Dedifferentiated amniotic fluid mesenchymal stem cell (primary cell): ENCODE measurements at regions not wholly inside any gene's neighbourhood (a gene's known extent, or its start where the extent isn't known, plus 50 kb on each side); places are given as distances from the start of the nearest gene placed in this dataset.

Source experiments
- DNase-seq: peaks from one replicate; pipeline ENCODE4 v3.0.0-alpha.2; 2016; ENCODE audit errors: extremely low spot score

DNA sequence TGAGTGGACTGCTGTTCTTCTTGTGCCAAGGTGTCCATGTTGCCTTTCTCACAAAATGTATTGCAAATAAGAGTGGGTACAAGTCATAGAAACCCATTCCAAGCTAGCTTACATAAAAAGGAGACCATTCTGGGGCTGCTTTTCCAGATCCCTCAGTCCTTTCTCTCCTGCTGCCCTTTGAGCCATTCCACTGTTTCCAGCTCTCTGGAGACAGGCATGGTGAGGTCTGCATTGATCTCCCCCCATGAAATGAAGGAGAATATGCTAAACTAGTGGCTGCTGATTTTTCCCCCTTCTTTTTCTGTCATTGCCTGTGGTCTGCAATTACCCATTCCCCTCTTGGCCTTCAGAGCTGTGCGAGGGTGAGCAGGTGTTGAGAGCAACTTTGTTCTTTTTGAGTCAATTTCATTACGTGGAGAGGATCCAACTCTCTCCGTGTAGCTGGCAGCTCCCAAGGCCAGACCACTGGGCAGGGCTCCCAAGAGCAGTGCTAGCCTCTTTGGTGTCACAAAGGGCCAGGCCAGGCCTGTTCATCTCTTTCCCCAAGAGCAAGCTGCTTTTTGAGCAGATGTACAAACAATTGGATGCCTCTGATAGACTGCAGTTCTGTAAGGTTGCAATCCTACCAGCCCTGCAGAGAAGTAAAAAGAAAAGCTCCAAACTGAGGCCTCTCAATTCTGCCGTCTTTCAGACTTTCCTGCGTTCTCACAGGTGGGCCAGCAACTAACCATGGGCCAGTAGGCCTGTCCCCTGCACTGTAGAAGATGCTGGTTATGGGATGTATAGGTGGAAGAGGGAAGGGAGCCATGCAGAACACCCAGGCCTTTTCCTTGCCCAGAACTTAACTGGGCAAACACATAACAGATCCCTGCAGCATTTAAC lies 96.1 kb upstream of the ARMC2 start:
- no peak for DNase-seq

DNA sequence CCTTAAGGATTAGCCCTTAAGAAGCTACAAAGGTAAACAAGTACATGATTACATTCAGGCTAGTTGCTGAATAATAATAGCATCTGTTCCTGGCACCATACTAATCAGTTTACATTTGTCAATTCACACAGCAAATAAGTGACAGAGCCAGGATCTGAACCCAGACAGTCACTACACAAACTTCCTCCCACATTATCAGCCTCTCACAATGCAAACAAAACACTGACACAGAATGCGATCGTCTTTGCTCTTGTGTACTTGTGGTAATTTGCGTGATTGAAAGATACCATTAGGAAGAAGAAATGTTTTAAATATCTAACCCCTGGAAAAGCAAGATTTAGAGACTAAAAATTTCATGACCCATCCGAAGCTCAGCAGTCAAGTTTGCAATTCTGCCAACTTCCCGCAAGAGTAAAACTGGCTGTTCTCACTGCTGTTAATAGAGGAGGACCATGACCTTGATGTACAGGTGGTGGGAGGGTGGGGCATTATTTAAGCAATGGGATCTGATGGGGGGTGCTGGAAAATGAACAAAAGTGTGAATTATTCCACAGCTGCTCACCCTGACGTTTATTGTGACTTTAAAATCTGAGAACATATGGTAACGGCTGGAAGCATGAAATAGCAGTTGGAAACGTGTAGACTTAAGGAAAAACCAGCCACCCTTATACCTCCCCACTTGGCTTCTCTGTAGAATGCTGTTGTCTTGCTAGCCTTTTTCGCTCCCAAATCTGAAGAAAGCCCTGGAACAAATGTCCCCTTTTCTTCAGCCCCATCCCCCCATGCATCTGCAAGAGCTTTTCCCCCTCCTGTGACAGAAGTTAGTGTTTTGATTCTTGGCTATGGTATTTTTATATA lies 95.3 kb upstream of the ARMC2 start:
- DNase-seq, result no peak

DNA sequence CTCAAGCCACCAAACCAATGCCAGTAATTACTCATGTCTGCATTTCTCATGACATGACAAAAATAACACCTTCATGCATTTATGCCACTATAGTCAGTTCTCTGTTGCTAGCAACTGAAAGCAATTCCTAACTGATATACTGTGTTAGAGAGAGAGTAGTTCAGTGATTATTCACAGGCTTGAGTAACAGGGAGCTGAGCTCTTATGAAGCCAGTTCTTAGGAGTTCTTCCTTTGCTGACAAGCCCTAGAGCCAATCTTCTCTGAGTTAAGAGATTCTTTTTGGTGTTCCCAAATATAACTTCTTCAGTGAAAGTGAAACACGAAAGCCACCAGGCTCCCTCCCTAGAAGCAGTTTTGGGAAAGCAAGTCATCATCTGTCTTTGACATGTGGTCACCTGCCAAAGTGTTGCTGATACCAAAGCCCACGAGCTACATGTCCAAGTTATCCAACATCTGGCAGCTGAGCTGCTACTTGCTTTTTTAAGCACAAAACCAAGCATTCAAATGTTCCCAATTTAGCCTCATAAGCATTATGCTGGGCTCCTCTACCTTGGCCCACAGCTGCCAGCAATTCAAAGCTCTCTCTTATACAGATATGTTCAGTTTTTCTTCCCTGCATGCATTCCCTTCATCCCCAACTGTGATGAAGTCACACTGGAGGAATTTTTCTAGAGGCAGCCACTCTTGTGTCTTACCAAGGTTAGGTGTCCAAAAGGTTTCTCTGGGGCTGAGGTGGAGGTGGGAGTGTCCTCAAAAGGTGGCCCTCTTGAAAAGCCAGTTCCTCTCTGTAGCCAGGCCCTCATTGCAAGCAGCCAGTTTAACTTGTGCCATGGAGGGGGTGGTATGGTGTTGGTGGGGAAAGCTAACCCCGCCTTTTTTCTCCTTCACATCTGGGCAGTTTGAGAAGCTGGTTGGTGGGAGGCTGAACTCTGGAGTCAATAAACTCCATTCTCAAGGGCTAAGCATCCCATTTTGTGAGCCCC lies 92.7 kb upstream of the ARMC2 start:
- DNase-seq, result no peak

DNA sequence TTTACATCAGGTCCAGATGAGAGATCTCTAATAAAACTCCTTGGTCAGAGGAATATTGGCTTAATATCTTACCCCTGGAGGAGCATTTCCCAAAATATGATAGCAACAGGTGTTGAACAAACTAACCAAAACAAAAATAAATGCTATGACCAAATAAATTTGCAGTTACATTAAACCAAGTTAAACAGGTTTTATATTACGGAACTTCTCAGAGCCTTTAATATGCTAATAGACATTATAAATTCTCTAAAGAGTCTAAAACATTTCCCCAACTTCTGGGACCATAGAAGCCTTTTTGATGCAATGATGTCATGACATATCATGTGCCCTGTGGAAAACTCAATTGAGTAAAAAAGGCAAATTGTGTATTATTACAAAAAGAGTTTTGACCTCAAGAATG lies 90.9 kb upstream of the ARMC2 start:
- DNase-seq, result no peak

DNA sequence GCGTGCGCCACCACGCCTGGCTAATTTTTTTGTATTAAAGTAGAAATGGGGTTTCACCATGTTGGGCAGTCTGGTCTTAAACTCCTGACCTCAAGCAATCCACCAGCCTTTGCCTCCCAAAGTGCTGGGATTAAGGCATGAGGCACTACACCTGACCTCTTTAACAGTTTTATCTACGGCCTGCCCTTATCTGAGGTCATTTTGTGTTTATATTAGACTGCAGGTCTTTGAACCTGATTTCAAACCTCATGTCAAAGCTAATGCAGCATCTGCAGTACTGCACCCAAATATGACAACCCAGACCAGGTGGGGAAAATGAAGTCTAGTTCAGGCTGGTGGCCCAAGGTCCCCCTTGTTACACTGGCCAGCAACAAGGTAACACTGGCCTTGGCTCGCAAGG lies 89.3 kb upstream of the ARMC2 start:
- no peak for DNase-seq

DNA sequence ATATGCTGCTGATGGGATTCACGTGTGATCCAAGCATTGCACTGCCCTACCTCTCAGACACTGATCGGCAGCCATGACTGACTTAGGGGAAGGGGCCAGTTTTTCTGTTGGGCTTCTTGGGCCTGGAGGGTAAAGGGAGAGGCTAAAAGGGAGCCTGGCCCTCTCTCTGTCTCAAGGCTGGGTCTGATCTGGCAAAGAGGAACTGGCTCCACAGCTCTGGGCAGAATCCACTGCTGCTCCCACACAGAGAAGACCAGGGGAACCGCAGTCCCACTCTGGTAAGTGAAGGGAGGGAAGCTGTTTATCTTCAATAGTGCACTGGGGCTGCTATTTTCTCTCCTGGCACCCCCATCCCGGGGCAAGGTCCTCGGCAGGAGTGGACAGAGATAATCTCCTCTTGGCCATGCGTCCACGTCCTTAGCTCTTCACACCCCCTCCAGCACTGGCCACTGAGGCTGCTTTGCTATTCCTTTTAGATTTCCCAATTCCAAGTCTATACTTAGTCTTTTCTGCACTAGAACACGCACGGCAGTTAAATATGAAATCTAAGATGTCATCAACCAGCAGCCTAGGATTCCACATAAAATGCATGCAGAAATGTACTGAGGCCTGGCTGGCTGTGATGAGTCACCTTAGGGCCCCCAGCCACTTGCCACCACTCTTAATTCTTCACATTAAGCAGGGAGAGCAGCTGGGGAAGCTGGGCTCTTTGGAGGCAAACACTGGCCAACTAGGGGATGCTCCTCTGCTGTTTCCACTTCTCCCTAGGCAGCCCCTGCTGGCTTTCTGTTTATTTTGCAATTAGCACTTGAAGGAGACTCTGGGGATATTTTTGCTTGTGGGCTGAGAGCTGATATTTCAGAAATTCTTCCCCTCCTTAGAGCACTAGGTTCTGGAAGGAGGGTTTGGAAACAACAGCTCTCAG lies 87.8 kb upstream of the ARMC2 start:
- DNase-seq, result no peak

DNA sequence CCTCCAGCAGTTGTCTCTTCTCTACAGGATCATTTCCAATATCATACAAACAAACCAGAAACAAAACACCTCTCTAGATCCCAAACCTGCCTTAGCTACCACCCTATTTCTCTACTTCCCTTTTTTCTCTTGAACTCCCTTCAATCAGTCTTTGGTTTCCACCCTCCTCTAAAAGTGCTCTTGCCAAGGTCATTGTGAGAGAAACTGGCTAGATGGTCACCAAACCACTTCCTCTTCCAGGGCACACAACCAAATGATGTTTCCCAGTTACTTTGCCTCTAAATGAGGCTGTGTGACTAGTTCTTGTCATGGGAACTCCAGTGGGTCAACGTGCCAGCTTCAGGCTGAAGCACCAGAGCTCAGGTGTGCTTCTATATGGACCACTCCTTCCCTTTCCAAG lies 85.8 kb upstream of the ARMC2 start:
- DNase-seq, result no peak

DNA sequence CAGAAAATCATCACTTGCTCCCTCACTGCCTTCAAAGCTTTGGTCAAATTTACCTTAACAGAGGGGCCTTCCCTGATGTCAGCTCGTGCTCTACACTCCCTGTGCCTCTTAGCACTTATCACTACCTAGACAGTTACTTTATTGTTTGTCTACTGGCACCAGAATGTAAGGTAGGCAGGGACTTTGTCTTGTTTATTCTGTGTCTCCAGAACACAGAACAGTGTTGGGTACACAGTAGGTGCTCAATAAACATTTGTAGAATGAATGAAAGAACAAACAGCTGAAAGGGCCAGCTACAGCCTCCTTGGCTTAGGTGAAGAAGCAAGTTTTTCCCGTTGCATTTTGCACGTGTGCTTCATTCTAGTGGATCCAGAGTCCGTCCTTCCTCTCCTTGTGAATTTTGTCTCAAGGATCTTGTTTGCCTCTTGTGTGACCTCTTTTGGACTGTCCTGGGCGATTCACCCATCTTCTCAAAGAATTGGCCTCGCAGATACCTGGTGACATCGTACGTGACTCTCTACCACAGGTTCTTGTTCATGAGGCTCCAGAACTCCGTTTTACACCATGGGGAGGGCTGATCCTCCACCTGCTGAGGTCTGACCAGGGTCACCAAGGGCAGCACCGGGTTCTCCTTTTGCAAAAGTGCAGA lies 84.2 kb upstream of the ARMC2 start:
- DNase-seq, result no peak

DNA sequence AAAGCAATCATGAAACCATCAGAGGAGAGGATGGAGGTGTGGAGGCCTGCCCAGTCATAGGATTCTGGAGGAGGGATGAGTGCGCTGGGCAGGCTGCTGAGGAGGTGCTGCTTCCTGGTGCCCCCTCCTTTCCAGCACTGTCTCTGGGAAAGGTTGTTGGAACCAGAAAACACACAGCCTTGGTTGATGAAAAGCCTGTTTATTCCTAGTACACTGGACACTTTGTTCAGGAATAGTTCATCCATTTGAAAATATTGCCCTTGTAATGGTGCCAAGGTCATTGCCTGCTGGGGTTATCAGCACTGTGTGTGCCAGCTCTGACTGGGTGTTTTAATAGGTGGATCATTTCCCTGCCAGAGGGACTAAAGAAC lies 83.7 kb upstream of the ARMC2 start:
- no peak for DNase-seq

DNA sequence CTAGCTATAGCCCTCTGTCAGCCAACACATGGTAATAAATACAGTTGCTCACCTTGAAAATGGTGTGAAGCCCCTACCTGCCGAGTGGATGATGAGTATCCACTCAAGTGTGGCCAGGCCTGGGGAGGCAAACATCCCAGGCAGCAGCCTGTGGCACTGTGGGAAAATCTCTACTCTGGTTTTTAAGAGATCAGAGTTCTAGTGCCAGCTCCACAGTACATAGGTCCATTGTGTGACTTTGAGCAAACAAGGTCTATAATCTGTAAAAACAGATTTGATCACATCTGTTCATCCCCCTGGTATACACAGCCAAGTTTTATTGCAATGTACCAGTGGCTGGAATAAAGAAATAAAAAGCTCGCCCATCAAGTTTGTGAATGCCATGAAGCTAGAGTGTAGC lies 82.7 kb upstream of the ARMC2 start:
- DNase-seq, result no peak

DNA sequence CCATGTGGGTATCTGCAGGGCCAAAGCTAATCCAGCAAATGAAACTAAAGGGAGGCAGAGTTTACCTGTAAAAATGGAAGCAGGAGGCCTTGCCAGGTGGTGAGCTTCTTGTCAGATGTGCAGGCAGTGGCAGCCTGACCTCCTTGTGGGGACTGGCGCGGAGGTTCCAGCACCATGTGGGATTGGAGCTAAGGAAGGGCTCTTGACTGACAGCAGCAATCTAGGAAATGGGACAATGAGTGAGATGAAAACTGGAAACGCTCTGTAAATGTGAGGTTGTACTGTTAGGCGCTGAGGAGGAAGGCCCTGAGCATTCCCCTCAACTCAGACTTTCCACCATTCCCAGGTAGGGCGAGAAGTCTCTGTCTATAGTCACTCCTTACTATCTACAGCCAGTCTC lies 81.8 kb upstream of the ARMC2 start:
- DNase-seq, result no peak

DNA sequence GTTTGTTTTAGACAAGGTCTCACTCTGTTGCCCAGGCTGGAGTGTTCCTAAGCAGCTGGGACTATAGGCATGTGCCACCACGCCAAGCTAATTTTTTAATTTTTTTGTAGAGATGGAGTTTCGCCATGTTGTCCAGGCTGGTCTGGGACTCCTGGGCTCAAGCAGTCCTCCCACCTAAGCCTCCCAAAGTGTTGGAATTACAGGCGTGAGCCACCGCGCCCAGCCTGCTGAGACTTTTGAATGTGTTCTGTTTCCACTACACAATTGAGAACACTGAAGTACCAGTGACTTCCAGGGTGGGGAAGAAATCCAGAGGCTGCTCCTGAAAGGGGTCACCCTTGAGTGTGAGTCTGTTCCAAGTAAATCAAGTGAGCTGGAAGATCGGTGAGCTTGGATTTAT lies 81.3 kb upstream of the ARMC2 start:
- no peak for DNase-seq

DNA sequence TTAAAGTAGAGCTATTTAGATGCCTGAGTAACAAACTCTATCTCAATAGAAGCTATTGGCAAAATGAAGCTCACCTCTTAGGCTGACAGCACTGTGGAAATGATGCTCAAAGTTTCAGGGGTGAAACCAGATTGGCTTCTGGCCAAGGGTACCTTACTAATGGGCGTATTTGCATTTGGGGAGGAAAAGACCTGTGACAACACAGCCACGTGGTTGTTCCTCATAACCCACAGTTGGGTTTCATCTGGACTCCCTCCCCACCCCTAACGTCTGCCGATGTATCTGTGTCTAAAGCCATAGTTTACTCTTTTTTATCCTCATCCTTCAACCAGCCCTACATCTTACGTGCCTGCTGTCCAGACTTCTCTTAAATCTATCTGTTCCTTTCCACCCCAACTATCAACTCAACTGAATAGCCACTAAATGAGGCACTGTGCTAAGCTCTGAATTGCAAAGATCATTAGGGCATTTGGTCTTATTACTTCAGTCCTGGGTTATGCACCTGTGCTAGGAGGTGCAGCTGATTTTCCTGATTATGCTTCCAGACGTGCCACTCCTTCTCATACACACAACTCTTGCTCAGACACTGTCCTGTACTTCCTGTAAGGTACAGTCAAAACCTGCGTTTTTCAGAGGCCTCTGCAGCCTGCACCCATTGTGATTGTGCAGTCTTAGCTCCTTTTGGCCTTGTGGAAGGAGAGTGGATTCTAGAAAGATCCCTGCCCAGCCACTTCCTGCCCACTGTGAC lies 80.6 kb upstream of the ARMC2 start:
- DNase-seq, result no peak

DNA sequence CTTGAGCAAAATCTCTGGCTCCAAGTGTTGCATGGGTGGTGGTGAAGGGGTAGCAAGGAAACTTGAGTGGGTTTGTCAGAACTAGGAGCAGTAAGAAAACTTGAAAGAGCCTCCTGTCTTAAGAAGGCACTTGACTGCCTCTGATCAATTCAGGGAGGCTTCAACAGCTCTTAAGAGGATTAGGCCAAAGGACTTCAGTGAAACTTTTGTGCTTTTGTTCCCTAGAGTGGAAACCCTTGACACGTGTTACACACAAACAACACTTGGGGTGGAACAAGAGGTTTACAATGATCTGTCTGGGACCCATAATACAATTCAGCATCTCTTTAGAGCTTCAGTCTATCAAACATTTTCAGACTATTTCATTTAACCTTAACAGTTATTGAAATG lies 80.1 kb upstream of the ARMC2 start:
- no peak for DNase-seq

DNA sequence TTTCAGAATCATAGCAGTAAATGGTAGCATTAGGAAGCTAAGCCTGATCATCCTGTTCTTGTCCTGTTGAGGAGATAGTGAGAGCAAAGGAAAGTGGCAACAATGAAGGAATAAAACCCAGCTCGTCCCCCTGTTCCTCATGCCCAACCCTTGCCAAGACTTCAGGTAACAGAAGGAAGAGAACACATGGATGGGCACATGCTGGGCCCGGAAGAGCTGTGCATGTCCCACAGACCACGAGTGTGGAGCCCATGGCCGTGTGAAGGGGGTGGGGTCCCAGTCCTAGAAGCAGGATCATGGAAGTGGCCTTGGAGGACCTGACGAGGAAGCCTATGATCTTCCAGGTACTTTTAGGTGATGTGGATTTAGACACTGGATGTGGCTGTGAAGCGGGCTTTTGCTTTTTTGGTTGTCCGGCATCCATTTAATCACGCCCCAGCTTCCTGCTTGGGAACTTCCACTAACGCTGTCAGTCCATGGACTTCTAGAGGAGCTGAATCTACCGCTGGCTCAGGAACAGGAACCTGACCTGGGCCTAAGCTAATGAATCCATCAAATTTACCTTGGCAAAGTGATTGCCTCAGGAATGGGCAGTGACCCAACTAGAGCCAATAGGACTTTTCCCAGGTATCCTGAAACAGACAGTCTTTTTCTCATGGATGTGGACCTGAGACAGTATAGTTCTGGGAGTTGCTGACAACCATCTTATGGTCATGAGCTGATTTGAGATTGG lies 79.3 kb upstream of the ARMC2 start:
- no peak for DNase-seq

DNA sequence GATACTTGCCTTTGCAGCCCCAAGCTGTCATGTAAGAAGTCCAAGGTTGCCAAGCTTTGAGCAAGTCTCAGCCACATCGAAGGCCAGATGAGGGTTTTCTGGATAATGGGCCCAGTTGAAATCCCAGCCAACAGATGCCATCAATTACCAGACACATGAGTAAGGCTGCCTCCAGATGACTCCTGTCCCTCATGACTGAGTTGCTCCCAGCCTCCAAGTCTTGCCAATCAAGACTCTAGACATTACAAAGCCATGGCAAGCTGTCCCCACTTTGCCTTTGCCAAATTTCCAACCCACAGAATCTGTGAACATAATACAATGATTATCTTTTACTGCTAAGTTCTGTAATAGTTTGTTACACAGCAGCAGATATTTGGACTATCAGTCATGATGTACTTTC lies 76.8 kb upstream of the ARMC2 start:
- DNase-seq, result no peak

DNA sequence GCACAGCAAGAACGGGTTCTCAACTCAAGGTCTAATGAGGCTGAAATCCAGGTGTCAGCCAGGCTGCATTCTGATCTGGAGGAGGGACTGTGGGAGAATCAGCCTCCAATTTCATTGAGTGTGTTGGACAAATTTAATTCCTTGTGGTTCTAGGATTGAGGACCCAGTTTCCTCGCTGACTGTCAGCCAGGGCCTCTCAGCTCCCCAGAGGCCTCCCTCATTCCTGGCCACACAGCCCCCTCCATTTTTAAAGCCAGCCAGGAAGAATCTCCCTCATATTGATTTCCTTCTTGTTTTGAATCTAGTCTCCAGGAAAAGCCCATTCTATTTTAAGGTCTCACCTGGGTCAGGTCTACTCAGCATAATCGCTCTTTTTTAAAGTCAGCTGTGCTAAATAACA lies 73.7 kb upstream of the ARMC2 start:
- no peak for DNase-seq

DNA sequence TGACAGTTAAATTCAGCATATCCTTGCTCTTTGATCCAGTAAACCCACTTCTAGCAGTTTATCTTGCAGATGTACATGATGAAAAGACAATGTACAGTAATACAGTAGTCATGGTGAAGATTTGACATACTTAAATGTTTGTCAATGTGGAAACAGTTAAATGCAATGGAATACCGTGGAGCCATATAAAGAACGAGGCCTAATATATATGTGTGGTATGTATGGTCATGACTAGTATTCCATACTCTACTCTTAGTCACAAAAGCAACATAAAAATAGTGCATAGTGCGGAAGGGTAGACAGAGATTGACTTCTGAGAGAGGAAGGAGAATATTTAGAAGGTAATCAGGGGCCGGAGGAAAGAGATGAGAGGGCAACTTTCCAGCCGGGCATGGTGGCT lies 70.7 kb upstream of the ARMC2 start:
- DNase-seq, result no peak
